ENCODE measurements at regions not wholly inside any gene's neighbourhood (a gene's known extent, or its start where the extent isn't known, plus 50 kb on each side); places are given as distances from the start of the nearest gene placed in this dataset.
A peak's percentile ranks its signal among the peaks of the same experiment; 100 is the strongest.

DNA sequence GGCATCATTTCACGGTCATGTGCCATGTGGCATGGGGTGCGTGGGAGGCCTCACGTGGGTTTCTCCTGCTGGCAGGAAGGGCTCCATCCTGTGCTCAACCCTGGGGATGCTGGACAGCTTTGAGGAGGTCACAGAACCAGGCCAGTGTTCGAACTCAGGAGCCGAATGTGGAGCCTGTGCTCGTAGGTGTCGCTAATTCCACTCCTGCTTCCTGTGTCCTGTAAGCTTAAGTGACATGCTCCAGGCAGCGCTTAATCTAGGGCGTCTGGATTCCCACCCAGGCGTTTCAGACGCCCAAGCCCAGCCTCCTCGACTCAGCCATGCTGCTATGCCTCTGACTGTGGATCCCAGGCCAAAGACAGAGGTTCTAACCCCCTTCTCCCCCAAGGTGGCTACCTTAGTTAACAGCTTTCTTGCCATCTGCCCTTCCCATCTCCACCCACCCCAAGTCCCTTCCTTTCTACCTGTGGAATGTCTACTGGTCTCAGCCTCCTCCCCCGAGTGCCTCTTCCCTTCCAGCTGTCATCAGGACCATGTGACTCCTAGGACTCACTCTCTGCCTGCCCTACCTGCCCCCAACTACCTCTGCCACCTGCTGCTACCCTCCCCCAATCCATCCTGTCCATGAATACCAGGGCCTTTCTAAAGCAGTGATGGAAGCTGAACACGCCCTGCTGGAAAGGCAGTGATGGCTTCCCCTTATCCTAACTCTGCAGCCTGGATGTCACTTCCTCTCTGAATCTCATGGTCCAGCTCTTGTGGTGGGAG, 255.1 kb downstream of the CDH26 start:
- no peak overlapping the region for H3K27ac ChIP-seq
- TF ChIP-seq, protein P1, sequence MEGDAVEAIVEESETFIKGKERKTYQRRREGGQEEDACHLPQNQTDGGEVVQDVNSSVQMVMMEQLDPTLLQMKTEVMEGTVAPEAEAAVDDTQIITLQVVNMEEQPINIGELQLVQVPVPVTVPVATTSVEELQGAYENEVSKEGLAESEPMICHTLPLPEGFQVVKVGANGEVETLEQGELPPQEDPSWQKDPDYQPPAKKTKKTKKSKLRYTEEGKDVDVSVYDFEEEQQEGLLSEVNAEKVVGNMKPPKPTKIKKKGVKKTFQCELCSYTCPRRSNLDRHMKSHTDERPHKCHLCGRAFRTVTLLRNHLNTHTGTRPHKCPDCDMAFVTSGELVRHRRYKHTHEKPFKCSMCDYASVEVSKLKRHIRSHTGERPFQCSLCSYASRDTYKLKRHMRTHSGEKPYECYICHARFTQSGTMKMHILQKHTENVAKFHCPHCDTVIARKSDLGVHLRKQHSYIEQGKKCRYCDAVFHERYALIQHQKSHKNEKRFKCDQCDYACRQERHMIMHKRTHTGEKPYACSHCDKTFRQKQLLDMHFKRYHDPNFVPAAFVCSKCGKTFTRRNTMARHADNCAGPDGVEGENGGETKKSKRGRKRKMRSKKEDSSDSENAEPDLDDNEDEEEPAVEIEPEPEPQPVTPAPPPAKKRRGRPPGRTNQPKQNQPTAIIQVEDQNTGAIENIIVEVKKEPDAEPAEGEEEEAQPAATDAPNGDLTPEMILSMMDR (conservative IDR thresholded peaks at IDR 0.05) = no peak

DNA sequence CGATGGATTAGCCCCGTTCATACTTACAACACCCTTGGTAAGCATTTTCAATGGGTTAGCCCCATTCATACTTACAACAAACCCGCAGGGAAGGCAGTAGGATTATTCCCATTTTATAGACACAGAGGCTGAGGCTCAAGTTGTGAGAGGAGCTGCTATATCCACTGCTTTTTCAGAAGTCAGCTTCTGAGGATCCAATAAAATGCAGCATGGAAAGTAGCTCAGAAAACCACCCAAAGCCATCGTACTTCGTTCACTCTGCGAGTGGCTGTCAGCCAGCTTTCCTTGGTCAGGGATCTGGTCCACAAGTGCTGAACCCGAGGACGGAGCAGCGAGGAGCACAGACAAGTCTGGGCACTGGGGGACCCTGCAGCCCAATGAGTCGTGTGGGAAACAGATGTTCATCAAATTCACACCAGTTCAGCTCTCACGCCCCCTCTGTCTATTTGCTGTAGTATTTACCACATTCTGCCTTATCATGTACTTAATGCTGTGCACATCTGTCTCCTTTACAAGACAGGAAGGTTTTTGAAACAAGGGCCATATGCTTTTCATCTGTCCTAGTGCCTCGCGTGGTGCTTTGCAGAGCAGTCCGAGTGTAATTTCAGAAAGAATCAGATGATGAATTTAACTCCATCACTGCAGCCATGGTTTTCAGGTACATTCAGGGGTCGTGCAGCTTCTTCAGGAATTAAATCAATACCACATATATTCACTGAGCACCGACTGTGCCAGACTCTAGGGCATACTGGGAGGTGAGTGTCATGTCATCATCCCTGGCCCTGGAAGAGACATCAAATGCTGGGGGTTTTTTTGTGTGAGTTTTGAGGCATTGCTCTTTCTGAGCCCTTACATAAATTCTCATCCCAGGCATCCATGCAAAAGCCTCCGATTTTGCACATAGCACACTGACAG, 256.9 kb downstream of the CDH26 start:
- peak overlapping the region; percentile 72 for H3K27ac ChIP-seq

DNA sequence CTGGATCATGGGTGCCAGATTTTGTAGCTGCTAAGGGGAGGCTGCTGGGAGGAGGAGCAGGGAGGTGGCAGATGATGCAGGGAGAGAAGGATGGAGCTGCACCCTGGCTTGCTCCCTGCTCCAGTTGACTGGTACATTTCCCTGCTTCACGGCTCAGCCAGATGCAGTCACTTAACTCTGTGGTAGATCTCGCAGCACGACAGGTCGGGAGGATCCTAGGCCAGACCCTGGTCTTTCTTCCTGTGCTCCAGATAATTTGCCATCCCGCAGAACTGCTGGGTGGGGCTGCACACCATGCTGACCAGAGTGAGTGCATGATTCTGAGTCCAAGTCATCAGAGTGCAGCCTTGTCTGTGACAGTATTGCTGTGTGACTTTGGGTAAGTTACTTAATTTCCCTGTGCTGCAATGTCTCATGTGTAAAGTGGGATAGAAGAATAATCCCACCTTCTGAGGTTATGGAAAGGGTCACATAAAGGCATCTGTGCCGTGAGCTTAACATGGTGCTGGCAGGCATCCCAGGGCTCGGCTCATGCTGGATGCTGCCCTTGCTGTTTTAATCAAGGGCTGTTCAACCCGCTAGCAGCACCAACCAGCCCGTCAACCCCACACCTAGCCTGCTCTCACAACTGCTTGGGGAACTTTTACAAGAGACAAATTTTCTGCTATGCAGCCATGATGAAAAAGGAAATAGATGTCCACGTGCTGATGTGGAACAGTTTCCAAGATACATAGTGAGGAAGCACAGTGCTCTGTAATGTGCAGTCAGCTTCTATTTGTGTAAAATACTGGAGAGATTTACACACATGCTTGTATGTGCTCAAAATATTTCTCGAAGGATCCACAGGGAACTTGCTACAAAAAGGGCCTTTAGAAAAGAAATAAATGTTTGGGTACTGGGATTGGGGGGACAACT, 257.9 kb downstream of the CDH26 start:
- TF ChIP-seq, protein P1 (conservative IDR thresholded peaks at IDR 0.05) = no peak
- H3K27ac ChIP-seq = peak overlapping the region; percentile 72

More for the DNA sequence above, 256.9 kb downstream of the CDH26 start:
- TF ChIP-seq, protein P1 (conservative IDR thresholded peaks at IDR 0.05) = no peak

DNA sequence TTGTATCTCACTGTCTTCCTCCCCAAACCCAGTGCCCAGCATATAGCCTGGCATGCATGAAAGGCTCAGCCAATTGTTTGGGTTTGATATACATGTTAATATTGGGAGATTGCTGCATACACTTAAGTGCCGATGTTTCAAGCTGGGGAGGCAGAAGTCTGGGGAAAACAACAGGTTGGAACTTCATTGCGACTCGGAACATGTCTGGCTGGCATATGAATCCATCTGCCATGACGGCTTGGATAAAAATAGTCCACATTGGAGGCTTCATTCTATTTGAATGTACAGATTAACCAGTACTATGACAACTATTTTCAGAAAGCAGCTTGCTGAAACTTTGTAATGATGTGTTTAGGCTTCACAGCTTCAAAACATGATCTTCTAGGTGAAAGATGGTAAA, 261.0 kb downstream of the CDH26 start:
- TF ChIP-seq, protein P1 (conservative IDR thresholded peaks at IDR 0.05) = no peak

DNA sequence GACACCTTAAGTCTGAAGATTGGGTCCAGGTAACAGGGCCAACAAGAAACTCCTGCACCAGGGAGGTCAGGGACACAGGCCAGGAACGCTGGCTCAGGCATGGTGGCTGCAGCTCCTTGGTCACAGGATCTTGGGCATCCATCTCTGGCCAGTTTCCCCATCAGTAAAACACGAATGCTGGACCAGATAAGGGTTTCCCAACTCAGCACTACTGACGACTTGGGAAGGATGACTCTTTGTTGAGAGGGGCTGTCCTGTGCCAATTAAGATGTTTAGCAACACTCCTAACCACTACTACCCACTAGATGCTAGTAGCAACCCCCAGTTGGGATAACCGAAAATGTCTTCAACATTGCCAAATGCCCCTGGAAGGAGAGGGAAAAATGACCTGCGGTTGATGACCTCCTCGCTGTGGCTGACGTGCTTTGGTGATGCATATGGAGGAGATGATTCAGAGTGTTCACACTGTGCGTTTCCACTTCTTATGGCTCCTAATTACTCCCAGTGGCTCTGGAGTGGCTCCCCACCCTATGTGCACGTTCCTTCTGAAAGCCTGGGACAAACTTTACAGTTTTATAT, 261.9 kb downstream of the CDH26 start:
- TF ChIP-seq, protein P1 (conservative IDR thresholded peaks at IDR 0.05) = no peak
- no peak overlapping the region for H3K27ac ChIP-seq

More for the DNA sequence above, 261.0 kb downstream of the CDH26 start:
- no peak overlapping the region for H3K27ac ChIP-seq

DNA sequence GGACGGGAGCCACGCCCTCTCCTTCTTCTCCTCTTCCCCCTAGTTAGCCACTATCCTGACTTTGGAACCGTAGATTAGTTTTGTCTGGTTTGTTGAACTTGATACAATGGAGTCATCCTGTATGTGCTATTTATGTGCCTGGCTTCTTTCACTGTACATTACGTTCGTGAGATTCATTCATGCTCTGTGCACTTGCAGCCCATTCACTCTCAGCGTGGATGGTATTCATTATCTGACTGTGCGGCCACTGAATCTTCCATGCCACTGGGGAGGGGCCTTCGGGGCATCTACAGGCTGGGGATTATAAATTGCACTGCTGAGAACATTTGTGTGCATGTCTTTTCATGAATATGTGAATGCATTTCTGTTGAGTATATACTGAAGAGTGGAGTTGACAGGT, 262.5 kb downstream of the CDH26 start:
- TF ChIP-seq, protein P1 (conservative IDR thresholded peaks at IDR 0.05) = no peak

More for the DNA sequence above, 262.5 kb downstream of the CDH26 start:
- H3K27ac ChIP-seq = no peak overlapping the region
